DOHH2 (cell line): ENCODE measurements at regions not wholly inside any gene's neighbourhood (a gene's known extent, or its start where the extent isn't known, plus 50 kb on each side); places are given as distances from the start of the nearest gene placed in this dataset.
"Not testable (repeated sequence)": the region's sequence is repeated elsewhere in the genome, so short reads cannot be mapped to it uniquely, and the experiment has no call there.

Source experiments
- H3F3A ChIP-seq: fragments of 200-600 bp; sonication (generic), shearing (Covaris generic); 2 replicates; pipeline ENCODE4 v1.6.0; 2016; ENCODE audit warnings: antibody characterized with exemption, mild to moderate bottlenecking; ENCODE audit not compliant: control insufficient read depth, insufficient read depth
- H3K27ac ChIP-seq: fragments of 200-600 bp; sonication (generic); 2 replicates; pipeline ENCODE4 v1.5.1; 2014; ENCODE audit warnings: low read depth, mild to moderate bottlenecking, low read length, moderate library complexity
- H3K27me3 ChIP-seq: fragments of 200-600 bp; sonication (generic); 2 replicates; pipeline ENCODE4 v1.6.1; 2014; ENCODE audit warnings: mild to moderate bottlenecking, low read length, mixed read lengths; ENCODE audit not compliant: control insufficient read depth
- H3K36me3 ChIP-seq: fragments of 200-600 bp; sonication (generic); 2 replicates; pipeline ENCODE4 v1.6.1; 2014; ENCODE audit warnings: mild to moderate bottlenecking, low read length, moderate library complexity, mixed read lengths; ENCODE audit not compliant: control insufficient read depth
- H3K4me1 ChIP-seq: fragments of 200-600 bp; sonication (generic); 2 replicates; pipeline ENCODE4 v1.6.1; 2014; ENCODE audit warnings: mild to moderate bottlenecking, low read length, mixed read lengths; ENCODE audit not compliant: control insufficient read depth
- H3K4me2 ChIP-seq: fragments of 200-600 bp; sonication (generic); 2 replicates; pipeline ENCODE4 v1.6.0; 2014; ENCODE audit warnings: mild to moderate bottlenecking, low read length, moderate library complexity
- H3K4me3 ChIP-seq: fragments of 200-600 bp; sonication (generic); 2 replicates; pipeline ENCODE4 v1.5.1; 2014; ENCODE audit warnings: mild to moderate bottlenecking, low read length, mixed read lengths
- H3K79me2 ChIP-seq: fragments of 200-600 bp; sonication (generic); 2 replicates; pipeline ENCODE4 v1.6.1; 2014; ENCODE audit warnings: mild to moderate bottlenecking, low read length, mixed read lengths; ENCODE audit not compliant: control insufficient read depth
- H3K9me2 ChIP-seq: fragments of 200-600 bp; sonication (generic); replicated peaks from 2 replicates; pipeline ENCODE4 v1.6.1; 2014; ENCODE audit warnings: mild to moderate bottlenecking, low read length, mixed read lengths; ENCODE audit not compliant: control insufficient read depth
- H3K9me3 ChIP-seq: fragments of 200-600 bp; sonication (generic); 2 replicates; pipeline ENCODE4 v1.6.1; 2014; ENCODE audit warnings: antibody characterized with exemption, low read length, mixed read lengths; ENCODE audit not compliant: control insufficient read depth, insufficient read depth
- H4K20me1 ChIP-seq: fragments of 200-600 bp; sonication (generic); 2 replicates; pipeline ENCODE4 v1.6.0; 2014; ENCODE audit warnings: low read depth, mild to moderate bottlenecking, antibody characterized with exemption, low read length, moderate library complexity; ENCODE audit not compliant: control insufficient read depth, insufficient read depth
- EZH2phosphoT487 ChIP-seq: fragments of 200-600 bp; sonication (generic); IDR thresholded peaks from 2 replicates; pipeline ENCODE4 v1.6.1; 2017; ENCODE audit warnings: borderline replicate concordance, mild to moderate bottlenecking, antibody characterized with exemption, low read length, moderate library complexity, mixed read lengths
- TF ChIP-seq, protein P1 (sequence below): fragments of 200-600 bp; sonication (generic); IDR thresholded peaks from one replicate; pipeline ENCODE4 v1.5.1; 2014; ENCODE audit warnings: antibody characterized with exemption, mild to moderate bottlenecking, low read depth, low read length; ENCODE audit not compliant: poor library complexity, severe bottlenecking

DNA sequence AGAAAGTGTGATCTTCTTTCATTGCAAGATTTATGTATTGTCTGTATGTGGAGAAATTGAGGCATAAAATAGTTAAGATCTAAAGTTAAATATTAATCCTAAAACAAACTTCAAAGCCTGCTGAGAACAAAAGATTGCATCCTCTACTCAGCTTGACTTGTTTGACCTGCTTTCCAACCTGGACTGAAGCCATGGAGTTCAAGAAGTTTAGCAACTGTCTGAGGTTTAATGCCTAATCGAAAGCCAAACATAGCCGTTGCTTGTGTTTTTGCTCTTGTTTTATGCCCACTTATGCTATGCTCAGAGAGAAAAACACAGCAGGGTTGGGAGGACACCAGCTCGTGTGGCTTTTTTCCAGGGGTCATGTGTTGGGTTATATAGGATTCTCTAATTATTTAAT is 135.6 kb downstream of the NUFIP1 start:
- no peaks in the 10 kb centered on the region for H3K9me2 ChIP-seq
- H3K4me3 ChIP-seq, result no peak overlapping the region
- H4K20me1 ChIP-seq, result no peaks in the 10 kb centered on the region
- H3K36me3 ChIP-seq, result no peaks in the 10 kb centered on the region
- no peak overlapping the region for H3K27ac ChIP-seq
- H3K9me3 ChIP-seq, result no peaks in the 10 kb centered on the region
- no peaks in the 10 kb centered on the region for H3K79me2 ChIP-seq
- H3K4me1 ChIP-seq, result no peaks in the 10 kb centered on the region
- H3K27me3 ChIP-seq, result peaks cover 11% of the 10 kb centered on the region; the same call in 1 of the 2 replicates
- H3F3A ChIP-seq, result no peaks in the 10 kb centered on the region
- TF ChIP-seq, protein P1, sequence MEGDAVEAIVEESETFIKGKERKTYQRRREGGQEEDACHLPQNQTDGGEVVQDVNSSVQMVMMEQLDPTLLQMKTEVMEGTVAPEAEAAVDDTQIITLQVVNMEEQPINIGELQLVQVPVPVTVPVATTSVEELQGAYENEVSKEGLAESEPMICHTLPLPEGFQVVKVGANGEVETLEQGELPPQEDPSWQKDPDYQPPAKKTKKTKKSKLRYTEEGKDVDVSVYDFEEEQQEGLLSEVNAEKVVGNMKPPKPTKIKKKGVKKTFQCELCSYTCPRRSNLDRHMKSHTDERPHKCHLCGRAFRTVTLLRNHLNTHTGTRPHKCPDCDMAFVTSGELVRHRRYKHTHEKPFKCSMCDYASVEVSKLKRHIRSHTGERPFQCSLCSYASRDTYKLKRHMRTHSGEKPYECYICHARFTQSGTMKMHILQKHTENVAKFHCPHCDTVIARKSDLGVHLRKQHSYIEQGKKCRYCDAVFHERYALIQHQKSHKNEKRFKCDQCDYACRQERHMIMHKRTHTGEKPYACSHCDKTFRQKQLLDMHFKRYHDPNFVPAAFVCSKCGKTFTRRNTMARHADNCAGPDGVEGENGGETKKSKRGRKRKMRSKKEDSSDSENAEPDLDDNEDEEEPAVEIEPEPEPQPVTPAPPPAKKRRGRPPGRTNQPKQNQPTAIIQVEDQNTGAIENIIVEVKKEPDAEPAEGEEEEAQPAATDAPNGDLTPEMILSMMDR, result no peak
- no peak for TF ChIP-seq EZH2phosphoT487
- H3K4me2 ChIP-seq, result no peak overlapping the region

- H3K27ac ChIP-seq, result no peak overlapping the region
- no peak overlapping the region for H3K4me3 ChIP-seq
- H3K9me3 ChIP-seq, result no peaks in the 10 kb centered on the region
- no peaks in the 10 kb centered on the region for H4K20me1 ChIP-seq
- no peak overlapping the region for H3K4me2 ChIP-seq
- H3F3A ChIP-seq, result no peaks in the 10 kb centered on the region
- TF ChIP-seq, protein P1, result no peak
- TF ChIP-seq EZH2phosphoT487, result no peak
- H3K79me2 ChIP-seq, result no peaks in the 10 kb centered on the region
- H3K4me1 ChIP-seq, result no peaks in the 10 kb centered on the region
- no peaks in the 10 kb centered on the region for H3K9me2 ChIP-seq
- peaks cover 4% of the 10 kb centered on the region; the same call in 1 of the 2 replicates for H3K27me3 ChIP-seq
- H3K36me3 ChIP-seq, result no peaks in the 10 kb centered on the region
Measured at GRCh38 chr13:44848920-44849676, 140.2 kb downstream of the NUFIP1 start.

- not testable (repeated sequence) for H3K4me3 ChIP-seq, H4K20me1 ChIP-seq, H3K9me3 ChIP-seq, H3K27ac ChIP-seq, H3K36me3 ChIP-seq, H3K4me2 ChIP-seq, H3K4me1 ChIP-seq, H3K79me2 ChIP-seq, H3K9me2 ChIP-seq, H3F3A ChIP-seq, H3K27me3 ChIP-seq
Measured at GRCh38 chr13:44845281-44846058, 143.8 kb downstream of the NUFIP1 start.

DNA sequence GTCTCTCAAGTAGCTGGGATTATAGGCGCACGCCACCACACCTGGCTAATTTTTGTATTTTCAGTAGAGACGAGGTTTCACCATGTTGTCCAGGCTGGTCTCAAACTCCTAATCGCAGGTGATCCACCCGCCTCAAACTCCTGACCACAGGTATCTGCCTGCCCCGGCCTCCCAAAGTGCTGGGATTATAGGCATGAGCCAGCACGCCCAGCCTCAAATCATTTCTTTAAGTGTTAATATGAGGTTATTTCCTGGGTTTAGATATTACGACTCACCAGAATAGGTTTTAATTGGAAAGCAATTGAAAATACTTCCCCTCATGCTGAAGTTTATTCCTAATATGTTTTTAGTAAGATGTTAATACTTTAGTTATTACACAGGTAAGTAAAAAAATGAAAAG is 144.5 kb downstream of the NUFIP1 start:
- Histone ChIP-seq H3F3A (no peaks in the 10 kb centered on the region), H3K27me3 (peaks cover 4% of the 10 kb centered on the region; the same call in 1 of the 2 replicates), H3K36me3 (no peaks in the 10 kb centered on the region), H4K20me1 (no peaks in the 10 kb centered on the region), H3K9me3 (no peaks in the 10 kb centered on the region), H3K9me2 (no peaks in the 10 kb centered on the region), H3K4me2 (no peak overlapping the region), H3K27ac (no peak overlapping the region), H3K79me2 (no peaks in the 10 kb centered on the region), H3K4me1 (no peaks in the 10 kb centered on the region), H3K4me3 (no peak overlapping the region)
- no peak for TF ChIP-seq EZH2phosphoT487
- TF ChIP-seq, protein P1, result no peak
